HL-60 (cell line): ENCODE measurements at regions not wholly inside any gene's neighbourhood (a gene's known extent, or its start where the extent isn't known, plus 50 kb on each side); places are given as distances from the start of the nearest gene placed in this dataset.

Experiments used
- CTCF ChIP-seq: IDR thresholded peaks from one replicate; pipeline ENCODE4 v1.5.1; 2011; ENCODE audit warnings: low read length, control low read depth, inconsistent platforms; ENCODE audit not compliant: insufficient read depth
- POLR2AphosphoS5 ChIP-seq: IDR thresholded peaks from 2 replicates; pipeline ENCODE4 v1.6.1; 2012; ENCODE audit warnings: low read depth

GRCh38 chr6:170152989-170153388, 137.9 kb downstream of the DLL1 start:
- TF ChIP-seq CTCF (no peak), POLR2AphosphoS5 (no peak)
